Medulla oblongata (tissue), 1 donor: ENCODE measurements at regions not wholly inside any gene's neighbourhood (a gene's known extent, or its start where the extent isn't known, plus 50 kb on each side); places are given as distances from the start of the nearest gene placed in this dataset.
"Not testable (repeated sequence)": the region's sequence is repeated elsewhere in the genome, so short reads cannot be mapped to it uniquely, and the experiment has no call there.

Source experiments
- DNase-seq: peaks from one replicate; pipeline ENCODE4 v3.0.0-alpha.2; 2015; ENCODE audit errors: extremely low spot score

GRCh38 chr12:42860331-42860730 is 270.8 kb upstream of the PRICKLE1 start:
- DNase-seq: not testable (repeated sequence)

- peak; percentile 14 for DNase-seq
These were observed 270.1 kb upstream of the PRICKLE1 start for GRCh38 chr12:42859612-42860011.

GRCh38 chr12:42857106-42857505 is 267.6 kb upstream of the PRICKLE1 start:
- DNase-seq: no peak

- no peak for DNase-seq
These were observed 265.9 kb upstream of the PRICKLE1 start for GRCh38 chr12:42855362-42855950.

- no peak for DNase-seq
These were observed 265.3 kb upstream of the PRICKLE1 start for GRCh38 chr12:42854826-42855225.

GRCh38 chr12:42854208-42854607 is 264.7 kb upstream of the PRICKLE1 start:
- no peak for DNase-seq

- no peak for DNase-seq
These were observed 264.0 kb upstream of the PRICKLE1 start for GRCh38 chr12:42853370-42854140.

- DNase-seq: no peak
These were observed 257.2 kb upstream of the PRICKLE1 start for GRCh38 chr12:42846782-42847181.

GRCh38 chr12:42834062-42834461 is 244.5 kb upstream of the PRICKLE1 start:
- no peak for DNase-seq

GRCh38 chr12:42828836-42829235 is 239.3 kb upstream of the PRICKLE1 start:
- DNase-seq: no peak

- DNase-seq: no peak
These were observed 234.8 kb upstream of the PRICKLE1 start for GRCh38 chr12:42824327-42824726.

GRCh38 chr12:42823679-42824078 is 234.1 kb upstream of the PRICKLE1 start:
- no peak for DNase-seq

GRCh38 chr12:42819846-42820245 is 230.3 kb upstream of the PRICKLE1 start:
- DNase-seq: no peak

- DNase-seq: no peak
These were observed 225.5 kb upstream of the PRICKLE1 start for GRCh38 chr12:42815068-42815467.

- no peak for DNase-seq
These were observed 223.3 kb upstream of the PRICKLE1 start for GRCh38 chr12:42812871-42813270.

- no peak for DNase-seq
These were observed 222.5 kb upstream of the PRICKLE1 start for GRCh38 chr12:42812086-42812485.

- no peak for DNase-seq
These were observed 220.5 kb upstream of the PRICKLE1 start for GRCh38 chr12:42810006-42810405.

- no peak for DNase-seq
These were observed 219.7 kb upstream of the PRICKLE1 start for GRCh38 chr12:42809226-42809625.

- DNase-seq: no peak
These were observed 218.2 kb upstream of the PRICKLE1 start for GRCh38 chr12:42807766-42808165.

GRCh38 chr12:42807251-42807650 is 217.7 kb upstream of the PRICKLE1 start:
- no peak for DNase-seq

GRCh38 chr12:42804928-42805327 is 215.4 kb upstream of the PRICKLE1 start:
- DNase-seq: no peak

GRCh38 chr12:42802785-42803189 is 213.2 kb upstream of the PRICKLE1 start:
- no peak for DNase-seq

- DNase-seq: no peak
These were observed 211.7 kb upstream of the PRICKLE1 start for GRCh38 chr12:42801271-42801670.

- DNase-seq: no peak
These were observed 210.4 kb upstream of the PRICKLE1 start for GRCh38 chr12:42799966-42800365.
